HL-60 (cell line): ENCODE measurements at regions not wholly inside any gene's neighbourhood (a gene's known extent, or its start where the extent isn't known, plus 50 kb on each side); places are given as distances from the start of the nearest gene placed in this dataset.

Experiments used
- DNase-seq, 2 experiments: peaks; one replicate each; pipeline ENCODE4 v3.0.0-alpha.2; 2010 to 2020; ENCODE audit warnings: low read depth in 1 of 2, low spot score in 1 of 2
- H3K27ac ChIP-seq: fragments of 250-450 bp; sonication (Bioruptor Pico); replicated peaks from 2 replicates; pipeline ENCODE4 v1.5.1; 2020; ENCODE audit warnings: mild to moderate bottlenecking, moderate library complexity
- H3K27me3 ChIP-seq: fragments of 250-450 bp; sonication (Bioruptor Pico); 2 replicates; pipeline ENCODE4 v1.5.1; 2021; ENCODE audit warnings: mild to moderate bottlenecking, moderate library complexity; ENCODE audit not compliant: insufficient read depth, poor library complexity, severe bottlenecking
- H3K4me3 ChIP-seq: replicated peaks from 2 replicates; pipeline ENCODE4 v1.5.1; 2011; ENCODE audit warnings: mild to moderate bottlenecking, control low read depth, low read length; ENCODE audit not compliant: insufficient read depth
- CTCF ChIP-seq: IDR thresholded peaks from one replicate; pipeline ENCODE4 v1.5.1; 2011; ENCODE audit warnings: low read length, control low read depth, inconsistent platforms; ENCODE audit not compliant: insufficient read depth
- GABPA ChIP-seq: IDR thresholded peaks from 2 replicates; pipeline ENCODE4 v1.6.1; 2012; ENCODE audit warnings: low read depth
- POLR2AphosphoS5 ChIP-seq: IDR thresholded peaks from 2 replicates; pipeline ENCODE4 v1.6.1; 2012; ENCODE audit warnings: low read depth
- REST ChIP-seq: IDR thresholded peaks from 2 replicates; pipeline ENCODE4 v1.6.1; 2012; ENCODE audit warnings: low read depth; ENCODE audit not compliant: insufficient replicate concordance
- SPI1 ChIP-seq: IDR thresholded peaks from 2 replicates; pipeline ENCODE4 v1.6.1; 2012; ENCODE audit warnings: low read depth, mild to moderate bottlenecking, borderline replicate concordance

- DNase-seq = no peak
- H3K27ac ChIP-seq = no peak overlapping the region
- H3K27me3 ChIP-seq = no peaks in the 10 kb centered on the region
- TF ChIP-seq POLR2AphosphoS5 (no peak), CTCF (no peak), SPI1 (no peak), GABPA (no peak), REST (no peak)
- H3K4me3 ChIP-seq = no peak overlapping the region
Measured at GRCh38 chr5:77841616-77842015, 65.5 kb upstream of the TBCA start.

GRCh38 chr5:77840930-77841329 is 64.8 kb upstream of the TBCA start:
- no peak for DNase-seq
- no peaks in the 10 kb centered on the region for H3K27me3 ChIP-seq

GRCh38 chr5:77839691-77840090 is 63.6 kb upstream of the TBCA start:
- no peak for DNase-seq
- TF ChIP-seq SPI1 = no peak
- no peak for TF ChIP-seq CTCF
- TF ChIP-seq REST = no peak
- no peak for TF ChIP-seq POLR2AphosphoS5
- TF ChIP-seq GABPA = no peak
- no peak overlapping the region for H3K4me3 ChIP-seq
- no peak overlapping the region for H3K27ac ChIP-seq
- no peaks in the 10 kb centered on the region for H3K27me3 ChIP-seq

More at GRCh38 chr5:77840930-77841329, 64.8 kb upstream of the TBCA start:
- H3K4me3 ChIP-seq = no peak overlapping the region
- TF ChIP-seq GABPA = no peak
- TF ChIP-seq SPI1 = no peak
- no peak for TF ChIP-seq CTCF
- TF ChIP-seq REST = no peak
- TF ChIP-seq POLR2AphosphoS5 = no peak
- H3K27ac ChIP-seq = no peak overlapping the region
